Inferior parietal cortex (tissue), 1 donor: ENCODE measurements at regions not wholly inside any gene's neighbourhood (a gene's known extent, or its start where the extent isn't known, plus 50 kb on each side); places are given as distances from the start of the nearest gene placed in this dataset.
"Not testable (repeated sequence)": the region's sequence is repeated elsewhere in the genome, so short reads cannot be mapped to it uniquely, and the experiment has no call there.

Source experiments
- DNase-seq: peaks from one replicate; pipeline ENCODE4 v3.0.0-alpha.2; 2016; ENCODE audit errors: extremely low spot score

DNA sequence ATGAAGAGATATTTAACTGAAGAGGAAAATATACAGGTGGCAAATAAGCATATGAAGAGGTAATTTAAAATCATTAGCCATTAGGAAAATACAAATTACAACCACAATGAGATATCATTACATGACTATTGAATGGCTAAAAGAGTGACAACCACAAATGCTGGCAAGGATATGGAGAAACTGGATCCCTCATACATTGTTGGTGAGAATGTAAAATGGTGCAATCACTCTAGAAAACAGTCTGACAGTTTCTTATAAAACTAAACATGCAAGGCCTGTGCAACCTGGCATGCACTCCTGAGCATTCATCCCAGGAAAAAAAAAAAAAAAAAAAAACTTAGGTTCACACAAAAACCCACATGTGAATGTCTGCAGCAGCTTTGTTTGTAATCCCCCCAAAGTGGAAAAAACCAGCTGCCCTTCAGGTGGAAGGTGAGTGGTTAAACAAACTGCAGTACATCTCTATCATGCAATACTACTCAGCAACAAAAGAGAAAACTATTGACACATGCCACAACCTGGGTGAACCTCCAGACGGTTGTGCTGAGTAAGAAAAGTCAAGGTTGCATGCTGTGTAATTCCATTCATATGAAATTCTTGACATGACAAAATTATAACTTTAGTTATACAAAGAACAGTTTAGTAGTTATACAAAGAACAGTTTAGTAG is 189.2 kb upstream of the IRF2BP2 start:
- not testable (repeated sequence) for DNase-seq

DNA sequence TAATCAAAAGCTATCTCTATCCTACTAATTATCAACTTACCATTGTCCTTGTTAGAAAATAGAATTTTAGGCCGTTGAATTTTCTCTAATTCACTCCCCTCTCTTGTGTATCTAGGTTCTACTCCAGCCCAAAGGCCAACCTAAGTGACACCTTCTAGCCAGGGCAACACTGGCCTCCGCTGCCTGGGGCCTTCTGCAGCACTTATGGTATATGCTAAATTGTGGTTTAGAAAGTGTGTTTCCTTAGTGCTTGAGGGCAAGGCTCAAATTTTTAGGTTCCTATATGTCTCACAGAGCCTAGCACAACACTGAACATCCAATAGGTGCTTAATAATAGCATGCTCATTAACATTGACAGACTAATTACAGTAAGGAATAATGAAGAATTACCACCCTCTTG is 187.2 kb upstream of the IRF2BP2 start:
- not testable (repeated sequence) for DNase-seq

DNA sequence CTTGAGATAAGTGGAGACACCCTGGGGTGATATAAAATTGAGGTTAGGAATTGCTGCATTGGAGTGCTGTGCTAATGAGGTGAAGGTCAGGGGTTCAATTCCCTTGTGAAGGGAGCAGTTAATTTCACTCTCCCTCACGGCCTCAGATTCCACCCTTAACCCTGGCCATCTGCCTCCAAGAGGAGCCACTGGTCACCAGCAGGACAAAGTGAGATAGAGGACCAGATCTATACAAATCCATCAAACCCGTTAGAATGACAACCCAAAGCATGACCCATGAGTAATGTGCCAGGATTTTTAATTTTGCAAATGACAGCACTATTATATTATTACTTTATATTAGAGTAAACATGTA is 186.4 kb upstream of the IRF2BP2 start:
- not testable (repeated sequence) for DNase-seq

DNA sequence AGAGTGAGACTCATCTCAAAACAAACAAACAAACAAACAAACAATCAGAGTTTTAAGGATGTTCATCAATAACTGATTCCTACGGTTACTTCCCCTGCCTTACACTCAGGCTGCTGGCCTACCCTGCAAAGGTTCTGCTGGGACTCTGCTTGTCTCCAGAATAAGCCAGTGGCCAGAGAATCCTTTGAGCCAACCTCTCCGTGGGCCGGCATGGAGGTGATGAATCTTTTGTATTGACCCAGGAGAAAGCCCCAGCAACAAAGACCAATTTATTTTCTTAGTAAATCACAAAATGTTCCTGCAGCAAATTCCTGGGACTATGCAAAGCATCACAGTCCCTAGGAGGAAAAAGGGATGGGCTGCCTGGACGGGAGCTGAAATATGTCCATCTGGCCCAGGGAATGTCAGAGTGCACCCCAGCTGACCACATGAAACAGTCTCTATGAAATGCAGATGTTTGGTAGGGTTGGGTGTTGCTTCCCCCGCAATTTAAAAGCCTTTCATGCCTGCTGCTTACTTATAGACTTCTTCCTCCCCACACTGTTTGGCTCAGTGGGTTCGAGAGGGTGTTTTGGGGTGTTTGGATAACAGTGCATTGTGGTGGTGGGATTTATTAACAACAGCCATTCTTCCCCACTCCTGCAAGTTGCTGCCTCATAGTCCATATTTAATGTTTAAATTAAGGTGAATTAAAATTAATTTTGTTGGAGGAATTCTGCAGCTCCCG is 185.9 kb upstream of the IRF2BP2 start:
- not testable (repeated sequence) for DNase-seq

DNA sequence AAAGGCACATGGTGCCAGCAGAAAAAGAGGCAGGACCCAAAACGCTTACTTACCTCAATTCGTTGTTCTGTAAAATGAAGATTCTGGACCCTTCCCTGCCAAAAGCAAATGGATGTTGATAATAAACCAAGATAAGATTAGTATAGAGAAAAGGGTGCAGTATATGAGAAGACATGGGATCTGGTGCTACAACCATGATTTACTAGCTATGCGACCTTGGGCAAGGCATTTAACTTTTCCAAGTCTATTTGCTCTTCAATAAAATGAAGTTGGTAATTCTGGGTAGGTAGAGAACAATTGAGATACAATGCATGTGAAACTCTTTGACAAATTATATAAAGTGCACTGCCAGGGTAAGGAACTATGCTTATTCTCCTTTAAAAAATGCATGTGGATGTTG is 185.0 kb upstream of the IRF2BP2 start:
- DNase-seq = not testable (repeated sequence)

DNA sequence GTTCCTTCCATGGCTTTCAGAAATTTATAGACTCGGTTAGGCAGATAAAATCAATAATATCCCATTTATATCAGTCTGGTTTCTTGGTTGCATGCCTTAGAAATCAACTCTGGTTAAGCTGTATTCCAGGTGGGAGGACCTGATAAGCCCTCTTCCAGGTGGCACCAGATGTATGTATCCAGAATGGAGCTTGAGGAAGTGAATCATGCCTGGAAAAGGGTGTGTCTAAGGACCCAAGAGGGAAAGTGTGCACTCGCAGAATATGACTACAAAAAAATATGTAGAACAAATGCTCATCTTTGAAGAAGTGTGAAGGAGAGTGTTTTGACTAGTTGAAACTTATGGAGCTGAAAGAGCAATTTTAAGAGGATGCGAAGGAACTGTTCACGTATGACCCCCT is 184.5 kb upstream of the IRF2BP2 start:
- not testable (repeated sequence) for DNase-seq

DNA sequence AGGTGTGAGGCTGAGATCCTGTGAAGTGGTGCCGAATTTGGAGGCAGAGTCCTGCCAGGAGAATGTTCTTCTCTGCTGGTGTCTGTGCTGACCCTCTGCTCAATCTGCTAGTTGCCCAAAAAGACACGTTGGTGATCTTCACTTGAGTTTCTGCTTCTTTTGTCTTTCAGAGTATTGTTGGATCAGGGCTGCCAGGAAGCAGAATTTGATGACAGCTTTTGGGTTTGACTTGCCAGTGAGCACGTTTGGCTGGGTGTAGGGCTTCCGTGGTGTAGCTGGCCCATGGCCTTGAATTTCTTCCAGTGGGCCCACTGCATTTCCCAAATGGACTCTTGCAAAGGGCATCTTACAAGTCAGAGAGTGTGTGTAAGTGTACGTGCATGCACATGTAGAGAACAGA is 183.9 kb upstream of the IRF2BP2 start:
- not testable (repeated sequence) for DNase-seq

- not testable (repeated sequence) for DNase-seq
Observed at GRCh38 chr1:234792221-234792864, 182.4 kb upstream of the IRF2BP2 start.

GRCh38 chr1:234791615-234792014 is 181.6 kb upstream of the IRF2BP2 start:
- DNase-seq = not testable (repeated sequence)

DNA sequence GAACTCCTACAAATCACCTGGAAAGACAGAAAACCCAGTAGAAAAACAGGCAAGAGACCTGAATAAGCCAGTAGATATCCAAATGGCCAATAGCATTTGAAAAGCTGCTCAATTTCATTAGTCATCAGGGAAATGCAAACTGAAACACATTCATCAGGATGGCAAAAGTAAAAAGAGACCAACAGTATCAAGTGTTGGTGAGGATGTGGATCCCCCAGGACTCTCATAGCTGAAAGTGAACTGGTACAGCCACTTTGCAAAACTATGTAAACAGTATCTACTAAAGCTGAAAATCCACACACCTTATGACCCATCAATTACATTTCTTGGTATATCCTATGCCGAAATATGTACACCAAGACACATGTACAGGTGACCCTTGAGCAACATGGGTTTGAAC is 180.4 kb upstream of the IRF2BP2 start:
- not testable (repeated sequence) for DNase-seq

DNA sequence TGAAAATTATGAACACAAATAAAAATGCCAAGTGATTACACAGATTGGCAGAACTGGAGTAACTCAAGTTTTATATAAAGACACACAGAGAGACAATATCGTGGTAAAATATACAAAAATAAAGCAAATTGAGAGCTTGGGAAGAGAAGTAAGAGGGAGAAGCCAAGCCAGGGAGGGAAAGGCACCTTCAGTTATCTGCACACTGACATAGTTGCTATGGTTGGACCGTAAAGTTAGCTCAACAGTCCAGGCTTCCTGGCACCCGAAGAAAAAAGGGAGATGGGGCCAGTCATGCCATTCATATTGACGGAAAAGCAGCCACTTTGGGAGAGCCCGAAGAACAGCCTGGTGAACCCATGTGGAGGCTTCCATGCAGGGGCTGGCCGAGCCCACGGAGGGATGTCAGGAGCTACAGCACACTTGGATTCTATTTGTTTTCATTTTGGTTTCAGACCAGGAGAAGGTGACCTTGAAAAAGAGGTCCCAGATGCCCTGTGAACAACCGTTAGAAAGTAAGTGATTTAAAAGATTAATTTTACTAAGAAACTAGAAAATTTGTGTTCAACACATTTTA is 177.1 kb upstream of the IRF2BP2 start:
- DNase-seq = not testable (repeated sequence)

DNA sequence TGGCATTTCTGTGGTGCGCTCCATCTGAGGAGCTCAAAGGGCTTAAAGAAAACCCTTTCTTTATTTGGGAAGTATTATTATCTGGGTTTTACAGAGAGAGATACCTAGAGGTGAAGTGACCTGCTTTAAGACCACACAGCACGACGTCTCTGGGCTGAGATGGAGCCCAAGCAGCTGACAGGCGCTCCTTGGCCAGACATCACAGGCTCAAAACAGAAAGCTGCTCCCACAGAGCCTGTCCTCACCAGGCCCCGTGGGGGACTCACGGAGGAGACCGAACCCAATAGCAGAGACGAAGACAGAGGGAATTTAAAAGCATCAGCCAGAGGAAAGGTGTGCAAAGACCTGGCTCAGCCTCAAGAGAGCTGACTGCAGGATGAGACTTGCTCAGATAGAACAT is 175.9 kb upstream of the IRF2BP2 start:
- not testable (repeated sequence) for DNase-seq

DNA sequence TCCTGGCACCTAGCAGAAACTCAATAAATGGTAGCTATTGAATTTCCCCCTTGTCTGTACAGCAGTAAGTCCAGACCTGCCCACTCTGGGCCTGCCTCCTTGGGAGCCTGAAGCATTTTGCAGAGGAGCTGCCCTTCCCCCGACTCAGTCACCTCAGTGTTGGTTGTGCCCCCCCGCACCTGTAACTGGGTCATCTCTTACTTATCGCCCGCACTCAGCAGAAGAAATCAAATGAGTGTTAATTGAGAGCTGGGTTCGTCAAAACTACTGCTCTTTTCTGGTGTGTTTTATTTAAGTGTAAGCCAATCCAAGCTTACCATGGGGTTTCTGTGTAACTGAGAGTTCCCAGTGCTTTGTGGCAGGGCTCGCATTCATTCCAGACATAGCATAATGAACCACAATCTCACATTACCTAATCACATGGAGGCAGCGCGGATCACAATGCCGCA is 175.5 kb upstream of the IRF2BP2 start:
- DNase-seq = not testable (repeated sequence)

DNA sequence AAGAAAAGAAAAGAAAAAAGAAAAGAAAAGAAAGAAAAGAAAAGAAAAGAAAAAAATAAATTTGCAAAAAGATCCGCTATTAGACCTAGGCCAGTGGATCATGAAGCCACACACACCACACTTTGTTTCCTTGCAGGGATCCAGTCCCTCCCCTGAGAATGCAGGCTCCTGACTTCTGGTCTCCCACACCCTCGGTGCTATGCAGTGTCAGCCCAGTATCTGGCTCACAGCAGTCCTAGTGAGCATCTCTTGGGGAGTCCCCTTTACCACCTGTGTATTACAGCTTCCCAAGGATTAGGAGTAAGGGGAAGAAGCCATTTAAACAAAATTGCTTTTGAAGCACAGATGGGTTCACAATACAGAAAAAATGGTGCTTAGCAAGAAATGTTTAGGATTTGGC is 174.1 kb upstream of the IRF2BP2 start:
- DNase-seq = not testable (repeated sequence)

DNA sequence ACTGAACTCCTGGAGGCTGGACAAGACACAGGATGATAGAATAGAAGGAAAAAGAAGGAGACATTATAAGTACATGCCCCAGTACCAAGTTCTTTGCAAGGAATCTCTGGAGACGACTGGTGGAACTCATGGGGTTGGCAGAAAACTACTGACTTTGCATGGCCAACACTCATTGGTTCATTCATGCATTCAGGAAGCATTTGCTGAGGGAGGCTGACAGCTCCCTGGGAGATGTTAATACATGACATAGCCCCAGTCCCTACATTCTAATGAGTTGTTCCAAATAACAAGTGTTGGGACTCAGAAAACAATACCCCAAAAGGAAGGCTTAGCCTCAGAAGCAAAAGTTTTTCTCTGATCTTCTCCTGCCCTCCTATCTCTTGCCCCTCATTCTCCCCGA is 172.8 kb upstream of the IRF2BP2 start:
- DNase-seq = no peak

- DNase-seq = peak; percentile 8
Observed at GRCh38 chr1:234782105-234782751, 172.2 kb upstream of the IRF2BP2 start.

DNA sequence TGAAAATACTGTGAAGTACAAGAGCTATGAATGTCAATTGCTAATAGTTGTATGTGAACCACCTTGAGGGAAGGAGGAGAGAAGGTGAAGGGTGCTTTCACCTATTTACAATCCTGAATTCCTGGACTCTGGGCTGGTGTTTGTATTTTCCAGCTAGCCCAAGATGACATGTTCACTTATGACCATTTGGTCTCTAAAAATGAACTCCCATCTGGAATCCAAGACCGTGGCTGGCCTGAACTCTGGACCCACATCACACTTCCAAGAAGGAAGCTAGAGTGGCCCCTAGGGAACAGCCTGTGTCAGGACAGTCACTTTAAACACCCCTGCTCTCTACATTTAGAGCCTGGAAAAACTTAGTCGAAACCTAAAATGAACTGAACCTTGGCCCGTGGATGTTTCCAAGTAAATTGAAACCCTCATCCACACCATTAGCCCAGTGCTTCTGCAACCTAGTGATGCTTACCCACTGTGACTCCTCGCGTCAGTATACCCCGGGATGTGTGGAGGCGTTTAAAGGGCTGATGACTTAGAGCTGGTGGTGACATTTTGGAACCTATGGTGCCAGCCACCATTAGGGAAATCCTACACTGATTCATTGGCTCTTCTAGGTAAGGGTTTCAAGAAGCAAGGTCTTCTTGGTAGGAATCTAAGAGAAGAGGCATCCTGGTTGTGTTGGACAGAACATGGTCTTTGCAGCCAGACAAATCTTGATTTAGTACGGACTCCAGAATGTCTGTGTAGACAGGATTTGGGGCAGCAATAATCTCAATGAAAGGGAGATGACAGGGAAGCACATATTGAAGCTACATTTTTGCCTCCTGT is 171.5 kb upstream of the IRF2BP2 start:
- DNase-seq = no peak

DNA sequence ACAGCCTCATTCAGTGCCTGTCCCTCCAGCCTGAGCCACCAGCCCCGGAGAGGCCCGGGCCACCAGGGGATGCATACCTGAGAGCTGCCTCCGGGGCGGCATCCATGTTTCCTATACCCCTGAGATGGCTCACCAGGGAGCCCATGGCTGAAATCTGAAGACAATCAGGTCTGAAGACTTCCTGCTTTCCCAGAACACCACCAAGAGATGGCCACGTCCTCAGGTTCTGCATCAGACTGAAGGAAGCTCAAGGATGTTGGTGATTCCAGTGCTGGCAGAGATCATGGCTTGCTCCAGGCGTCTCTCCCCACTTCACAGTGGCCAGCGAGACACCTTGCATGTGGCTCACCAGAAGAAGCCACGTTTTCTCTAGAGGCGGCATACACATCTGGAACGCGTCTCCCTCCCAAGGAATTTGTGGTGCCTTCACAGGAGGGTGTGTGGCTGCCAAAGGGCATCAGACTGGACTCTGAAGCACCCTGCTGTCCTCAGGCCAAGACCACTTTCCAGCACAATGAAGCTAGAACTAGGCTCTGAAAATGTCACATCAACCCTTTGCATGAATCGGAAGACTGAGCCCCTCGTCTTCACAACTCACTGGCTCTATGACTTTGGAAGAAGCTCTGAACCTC is 170.7 kb upstream of the IRF2BP2 start:
- no peak for DNase-seq

GRCh38 chr1:234780112-234780511 is 170.1 kb upstream of the IRF2BP2 start:
- no peak for DNase-seq

GRCh38 chr1:234779600-234779999 is 169.6 kb upstream of the IRF2BP2 start:
- DNase-seq = not testable (repeated sequence)

- no peak for DNase-seq
Observed at GRCh38 chr1:234779160-234779538, 169.2 kb upstream of the IRF2BP2 start.
